Left cardiac atrium (tissue), 4 donors: ENCODE measurements at regions not wholly inside any gene's neighbourhood (a gene's known extent, or its start where the extent isn't known, plus 50 kb on each side); places are given as distances from the start of the nearest gene placed in this dataset.
"Not testable (repeated sequence)": the region's sequence is repeated elsewhere in the genome, so short reads cannot be mapped to it uniquely, and the experiment has no call there.

ENCODE experiments used
- ATAC-seq, 2 donors: fragments of 200-7000 bp; cut with Tn5 transposase; one replicate each; pipeline ENCODE4 v1.9.1; 2020; ENCODE audit warnings: mild to moderate bottlenecking in 2 of 2, moderate library complexity in 2 of 2
- DNase-seq: peaks from one replicate; pipeline ENCODE4 v3.0.0-alpha.2; 2020
- intact Hi-C, 2 donors: fragments of 100-400 bp; cut with DNase I; formaldehyde crosslinking; loops; one replicate each; pipeline versions ENCODE4 v1.14.1 to v1.15.1; 2022 to 2023
- donor health status: DM: no; HTN: yes; CAD: no.
- donor health status: DM: no; HTN: yes; CAD: no; lungs with severe emphysema.
- donor health status: DM: yes; HTN: yes; CAD: no.
- donor health status: Dilated cardiomyopathy.

- ATAC-seq (no peak), DNase-seq (no peak)
- intact Hi-C loops: no loop called here
Measured at GRCh38 chr6:132204591-132204990, 196.7 kb downstream of the MOXD1 start.

GRCh38 chr6:132202574-132202973, 198.7 kb downstream of the MOXD1 start:
- intact Hi-C loops: no loop called here
- peak; percentile 44 to 91 for ATAC-seq
- no peak for DNase-seq

- DNase-seq (no peak), ATAC-seq (peak in 1 of 2 donors; percentile 57)
Measured at GRCh38 chr6:132199343-132199742, 201.9 kb downstream of the MOXD1 start.

GRCh38 chr6:132198896-132199295, 202.4 kb downstream of the MOXD1 start:
- intact Hi-C loops: no loop called here
- ATAC-seq (peak in 1 of 2 donors; percentile 62), DNase-seq (no peak)

More at GRCh38 chr6:132199343-132199742, 201.9 kb downstream of the MOXD1 start:
- intact Hi-C loops: no loop called here

- DNase-seq (no peak), ATAC-seq (no peak)
- intact Hi-C loops: no loop called here
Measured at GRCh38 chr6:132198040-132198439, 203.2 kb downstream of the MOXD1 start.

- intact Hi-C loops: no loop called here
- ATAC-seq (no peak), DNase-seq (no peak)
Measured at GRCh38 chr6:132194529-132194928, 206.7 kb downstream of the MOXD1 start.

GRCh38 chr6:132192631-132193030, 208.6 kb downstream of the MOXD1 start:
- intact Hi-C loops: no loop called here

GRCh38 chr6:132190815-132191175, 210.5 kb downstream of the MOXD1 start:
- DNase-seq (no peak), ATAC-seq (peak in 1 of 2 donors; percentile 78)
- intact Hi-C loops: no loop called here

More at GRCh38 chr6:132192631-132193030, 208.6 kb downstream of the MOXD1 start:
- DNase-seq: no peak
- no peak for ATAC-seq

- DNase-seq: no peak
- intact Hi-C loops: no loop called here
- ATAC-seq: peak in 1 of 2 donors; percentile 26
Measured at GRCh38 chr6:132190097-132190814, 211.0 kb downstream of the MOXD1 start.

- intact Hi-C loops: no loop called here
- ATAC-seq: peak in 1 of 2 donors; percentile 49
- DNase-seq: no peak
Measured at GRCh38 chr6:132188556-132189264, 212.6 kb downstream of the MOXD1 start.

- no peak for DNase-seq
- intact Hi-C loops: no loop called here
- no peak for ATAC-seq
Measured at GRCh38 chr6:132187816-132188215, 213.5 kb downstream of the MOXD1 start.

GRCh38 chr6:132184966-132185365, 216.3 kb downstream of the MOXD1 start:
- ATAC-seq, intact Hi-C loops, DNase-seq: not testable (repeated sequence)

- intact Hi-C loops: no loop called here
- ATAC-seq (no peak), DNase-seq (no peak)
Measured at GRCh38 chr6:132179955-132180354, 221.3 kb downstream of the MOXD1 start.

GRCh38 chr6:132174919-132175318, 223.7 kb upstream of the CCN2 start:
- DNase-seq (no peak), ATAC-seq (no peak)
- intact Hi-C loops: no loop called here

- ATAC-seq: no peak
- intact Hi-C loops: no loop called here
Measured at GRCh38 chr6:132168961-132169360, 217.8 kb upstream of the CCN2 start.

GRCh38 chr6:132167929-132168892, 217.0 kb upstream of the CCN2 start:
- no peak for ATAC-seq
- intact Hi-C loops: no loop called here

More at GRCh38 chr6:132168961-132169360, 217.8 kb upstream of the CCN2 start:
- no peak for DNase-seq

GRCh38 chr6:132166526-132167051, 215.4 kb upstream of the CCN2 start:
- no peak for DNase-seq
- intact Hi-C loops: no loop called here

More at GRCh38 chr6:132167929-132168892, 217.0 kb upstream of the CCN2 start:
- DNase-seq: no peak

GRCh38 chr6:132165677-132166076, 214.5 kb upstream of the CCN2 start:
- ATAC-seq: no peak
- DNase-seq: no peak
- intact Hi-C loops: no loop called here

More at GRCh38 chr6:132166526-132167051, 215.4 kb upstream of the CCN2 start:
- no peak for ATAC-seq

- DNase-seq (no peak), ATAC-seq (peak; percentile 63 to 70)
- intact Hi-C loops: loop anchor here in 1 of 2 donors (2.0 kb wide), 2 partner anchors 210 to 236 kb away; partner anchors contain the start of gene CCN2
Measured at GRCh38 chr6:132161283-132161682, 210.1 kb upstream of the CCN2 start.
